Loucy (cell line): ENCODE measurements at regions not wholly inside any gene's neighbourhood (a gene's known extent, or its start where the extent isn't known, plus 50 kb on each side); places are given as distances from the start of the nearest gene placed in this dataset.

Experiments used
- CTCF ChIP-seq: fragments of 200-600 bp; sonication (generic); conservative IDR thresholded peaks from 2 replicates; pipeline ENCODE4 v1.5.1; 2014; ENCODE audit warnings: mild to moderate bottlenecking, antibody characterized with exemption, low read length
- EZH2phosphoT487 ChIP-seq: fragments of 200-600 bp; IDR thresholded peaks from 2 replicates; pipeline ENCODE4 v1.6.1; 2018; ENCODE audit warnings: antibody characterized with exemption, mild to moderate bottlenecking, moderate library complexity, borderline replicate concordance

DNA sequence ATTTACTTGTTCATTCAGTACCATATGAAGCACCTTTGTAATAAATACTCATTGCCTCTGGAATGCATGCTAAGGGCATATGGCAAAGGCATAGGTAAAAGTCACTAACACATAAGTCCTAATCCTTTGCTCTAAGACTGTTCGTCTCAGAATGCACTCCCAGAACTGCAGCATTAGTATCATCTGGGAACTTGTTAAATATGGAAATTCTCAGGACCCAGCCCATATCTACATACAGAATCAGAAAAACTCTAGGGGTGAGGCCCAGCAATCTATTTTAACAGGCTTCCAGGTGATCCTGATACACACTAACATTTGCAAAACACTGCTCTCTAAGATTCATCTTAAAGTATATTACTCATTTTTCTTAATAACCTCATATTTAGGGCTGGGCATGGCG is 113.8 kb upstream of the CDH6 start:
- TF ChIP-seq CTCF, result no peak
- no peak for TF ChIP-seq EZH2phosphoT487
